Chondrocyte (in vitro differentiated cells): ENCODE measurements at regions not wholly inside any gene's neighbourhood (a gene's known extent, or its start where the extent isn't known, plus 50 kb on each side); places are given as distances from the start of the nearest gene placed in this dataset.

Experiments
- DNase-seq: peaks from one replicate; pipeline ENCODE4 v3.0.0; 2021; ENCODE audit warnings: mixed read lengths, low spot score
- H3K27ac Mint-ChIP-seq: one replicate; pipeline ENCODE4 v1.8.0; 2021; ENCODE audit warnings: mild to moderate bottlenecking, moderate library complexity, mixed read lengths; ENCODE audit not compliant: unreplicated experiment
- H3K27me3 Mint-ChIP-seq: 2 replicates; pipeline ENCODE4 v1.8.0; 2021; ENCODE audit warnings: low read depth, mixed read lengths
- H3K36me3 Mint-ChIP-seq: 2 replicates; pipeline ENCODE4 v1.8.0; 2021; ENCODE audit warnings: low read depth, mixed read lengths
- H3K4me1 Mint-ChIP-seq: 2 replicates; pipeline ENCODE4 v1.8.0; 2021; ENCODE audit warnings: low read depth, mild to moderate bottlenecking, mixed read lengths
- H3K4me3 Mint-ChIP-seq: one replicate; pipeline ENCODE4 v1.8.0; 2021; ENCODE audit warnings: mild to moderate bottlenecking, moderate library complexity, mixed read lengths; ENCODE audit not compliant: unreplicated experiment
- H3K9me3 Mint-ChIP-seq: 2 replicates; pipeline ENCODE4 v1.8.0; 2021; ENCODE audit warnings: low read depth, mixed read lengths
- CTCF ChIP-seq: fragments of 200-600 bp; sonication (generic); IDR thresholded peaks from 2 replicates; pipeline ENCODE4 v1.5.0; 2021; ENCODE audit warnings: antibody characterized with exemption, mild to moderate bottlenecking, moderate library complexity

GRCh38 chr17:70879401-70879800 is 710.1 kb downstream of the KCNJ2 start:
- Mint-ChIP-seq H3K27me3 (no peaks in the 10 kb centered on the region), H3K36me3 (no peaks in the 10 kb centered on the region), H3K9me3 (peaks cover 3% of the 10 kb centered on the region), H3K27ac (no peak overlapping the region), H3K4me3 (no peak overlapping the region), H3K4me1 (no peaks in the 10 kb centered on the region)
- DNase-seq = no peak
- no peak for TF ChIP-seq CTCF

- no peak for TF ChIP-seq CTCF
- H3K27me3 Mint-ChIP-seq = no peaks in the 10 kb centered on the region
- no peaks in the 10 kb centered on the region for H3K36me3 Mint-ChIP-seq
- peaks cover 7% of the 10 kb centered on the region for H3K9me3 Mint-ChIP-seq
- no peak for DNase-seq
- H3K27ac Mint-ChIP-seq = no peak overlapping the region
- no peak overlapping the region for H3K4me3 Mint-ChIP-seq
- no peaks in the 10 kb centered on the region for H3K4me1 Mint-ChIP-seq
Observed at GRCh38 chr17:70881093-70881492, 711.8 kb downstream of the KCNJ2 start.

- no peak for TF ChIP-seq CTCF
- H3K4me3 Mint-ChIP-seq = no peak overlapping the region
- no peaks in the 10 kb centered on the region for H3K27me3 Mint-ChIP-seq
- H3K27ac Mint-ChIP-seq = no peak overlapping the region
- no peak for DNase-seq
- no peaks in the 10 kb centered on the region for H3K36me3 Mint-ChIP-seq
- no peaks in the 10 kb centered on the region for H3K4me1 Mint-ChIP-seq
- peaks cover 7% of the 10 kb centered on the region for H3K9me3 Mint-ChIP-seq
Observed at GRCh38 chr17:70882504-70882903, 713.2 kb downstream of the KCNJ2 start.

GRCh38 chr17:70886648-70887047 is 717.3 kb downstream of the KCNJ2 start:
- TF ChIP-seq CTCF = no peak
- H3K4me1 Mint-ChIP-seq = peaks cover 16% of the 10 kb centered on the region
- H3K9me3 Mint-ChIP-seq = peaks cover 7% of the 10 kb centered on the region
- no peaks in the 10 kb centered on the region for H3K36me3 Mint-ChIP-seq
- no peak overlapping the region for H3K27ac Mint-ChIP-seq
- H3K27me3 Mint-ChIP-seq = no peaks in the 10 kb centered on the region
- H3K4me3 Mint-ChIP-seq = no peak overlapping the region
- DNase-seq = no peak

GRCh38 chr17:70888324-70888723 is 719.0 kb downstream of the KCNJ2 start:
- no peaks in the 10 kb centered on the region for H3K27me3 Mint-ChIP-seq
- H3K4me3 Mint-ChIP-seq = no peak overlapping the region
- H3K36me3 Mint-ChIP-seq = no peaks in the 10 kb centered on the region
- H3K4me1 Mint-ChIP-seq = peaks cover 27% of the 10 kb centered on the region
- peak overlapping the region; percentile 34 for H3K27ac Mint-ChIP-seq
- no peak for DNase-seq
- TF ChIP-seq CTCF = no peak
- peaks cover 7% of the 10 kb centered on the region for H3K9me3 Mint-ChIP-seq
